NOMO-1 (cell line): ENCODE measurements at regions not wholly inside any gene's neighbourhood (a gene's known extent, or its start where the extent isn't known, plus 50 kb on each side); places are given as distances from the start of the nearest gene placed in this dataset.
A peak's percentile ranks its signal among the peaks of the same experiment; 100 is the strongest.

ENCODE experiments used
- DNase-seq, 2 experiments: peaks; one replicate each; lab custom pipeline; 2025; ENCODE audit not compliant: unreplicated experiment in 2 of 2; lab: John Stamatoyannopoulos, UW

GRCh38 chr5:6867712-6868111, 154.5 kb downstream of the TENT4A start:
- no peak for DNase-seq

DNA sequence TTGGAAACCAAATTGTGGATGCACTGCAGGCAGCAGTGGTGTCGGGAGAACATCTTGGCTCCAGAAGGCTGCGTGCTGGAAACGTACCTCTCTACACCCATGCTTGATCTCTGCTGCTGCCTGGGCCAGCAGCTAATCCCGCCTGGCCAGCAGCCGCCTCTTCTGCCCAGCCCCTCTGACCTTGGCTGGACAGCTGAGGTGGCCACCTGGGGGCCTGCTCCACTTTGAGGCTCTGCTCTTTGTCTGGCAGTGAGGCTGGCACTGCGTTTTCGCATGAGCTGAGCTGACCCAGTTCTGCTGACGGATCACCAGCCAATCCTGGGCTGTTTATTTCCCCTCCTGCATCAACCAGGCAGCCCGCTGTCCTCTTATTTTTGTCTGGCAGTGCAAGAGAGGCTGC, 154.9 kb downstream of the TENT4A start:
- no peak for DNase-seq

DNA sequence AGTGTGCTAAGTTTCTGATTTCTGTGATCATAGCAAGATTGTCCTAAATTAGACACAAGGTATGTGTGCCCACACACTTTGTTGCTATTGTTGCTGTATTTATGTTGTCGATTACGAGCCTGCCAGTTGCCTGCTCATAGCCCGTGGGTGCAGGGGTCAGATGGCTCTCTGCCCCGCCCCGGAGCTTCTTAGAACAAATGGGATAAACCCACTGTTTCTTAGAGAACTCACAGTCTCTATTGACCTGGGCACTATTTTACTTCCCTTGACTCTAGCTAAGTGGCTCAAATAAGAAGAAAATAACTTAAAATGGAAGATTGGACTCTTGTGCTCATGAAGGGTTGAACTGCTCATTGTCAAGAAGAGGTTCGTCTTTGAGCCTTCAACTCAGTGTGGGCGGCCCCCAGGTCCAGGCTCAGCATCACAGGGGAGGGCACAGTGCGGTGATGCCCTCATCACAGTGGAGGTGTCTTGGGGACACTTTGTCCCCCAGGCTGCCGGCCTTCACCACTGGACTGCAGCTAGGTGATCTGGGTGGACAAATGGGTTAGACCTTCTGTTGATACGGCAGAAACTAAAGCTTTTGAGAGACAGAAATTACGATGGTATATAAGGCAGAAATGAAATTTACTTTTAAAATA, 155.5 kb downstream of the TENT4A start:
- peak in 1 of 2 experiments; percentile 23 for DNase-seq

GRCh38 chr5:6869677-6870076, 156.4 kb downstream of the TENT4A start:
- no peak for DNase-seq

DNA sequence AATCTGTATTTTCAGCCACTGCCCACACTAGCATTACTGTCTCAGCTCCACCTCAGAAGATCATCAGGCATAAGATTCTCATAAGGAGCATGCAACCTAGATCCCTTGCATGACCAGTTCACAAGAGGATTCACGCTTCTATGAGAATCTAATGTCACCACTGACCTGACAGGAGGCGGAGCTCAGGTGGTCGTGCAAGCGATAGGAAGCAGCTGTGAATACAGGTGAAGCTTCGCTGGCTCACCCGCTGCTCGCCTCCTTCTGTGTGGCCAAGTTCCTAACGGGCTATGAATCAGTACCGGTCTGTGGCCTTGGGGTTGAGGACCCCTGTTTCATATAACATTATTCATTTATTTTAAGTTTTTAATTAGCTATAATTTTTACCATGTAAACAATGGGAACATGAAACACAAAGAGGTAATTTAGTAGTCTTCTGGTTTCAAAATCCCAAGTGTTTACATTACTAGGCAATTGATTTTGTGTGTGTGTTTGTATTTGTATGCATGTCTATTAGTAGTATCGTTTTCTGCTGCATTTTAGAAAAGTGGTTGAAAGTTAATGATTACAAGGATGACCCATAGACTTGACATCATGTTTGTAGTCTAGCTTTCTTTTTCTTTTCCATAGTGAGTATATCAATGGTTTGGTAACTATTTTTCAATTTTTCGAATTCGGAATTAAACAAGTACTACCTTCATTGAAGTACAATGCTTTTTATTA, 159.4 kb downstream of the TENT4A start:
- DNase-seq = no peak

DNA sequence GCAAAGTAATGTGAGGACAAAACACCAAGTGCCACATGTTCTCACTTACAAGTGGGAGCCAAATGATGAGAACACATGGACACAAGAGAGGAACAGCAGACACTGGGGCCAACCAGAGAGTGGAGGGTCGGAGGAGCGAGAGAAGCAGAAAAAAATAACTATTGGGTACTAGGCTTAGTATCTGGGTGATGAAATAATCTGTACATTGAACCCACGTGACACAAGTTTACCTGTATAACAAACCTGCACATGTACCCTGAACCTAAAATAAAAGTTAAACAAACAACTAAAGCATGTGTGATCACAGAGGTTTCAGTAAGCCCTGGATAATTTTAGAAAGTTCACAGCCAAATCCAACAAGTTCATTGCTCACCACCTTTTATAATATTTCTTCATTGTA, 160.1 kb downstream of the TENT4A start:
- DNase-seq = no peak

DNA sequence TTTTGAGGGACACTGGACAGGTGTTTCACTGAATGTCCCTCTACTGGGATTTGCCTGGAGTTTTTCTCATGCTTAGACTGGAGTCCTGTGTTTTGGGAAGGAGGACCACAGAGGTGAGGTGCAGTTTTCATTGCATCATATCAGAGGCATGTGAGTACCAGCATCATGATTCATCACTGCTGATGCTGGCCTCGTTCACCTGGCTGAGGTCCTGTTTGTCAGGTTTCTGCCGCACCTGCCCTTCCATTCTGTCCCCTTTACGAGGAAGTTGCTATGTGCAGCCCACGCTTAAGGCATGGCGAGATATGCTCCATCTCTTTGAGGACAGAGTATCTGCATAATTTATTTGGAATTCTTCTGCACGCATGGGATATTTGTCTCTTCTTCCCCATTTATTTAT, 162.1 kb downstream of the TENT4A start:
- no peak for DNase-seq

DNA sequence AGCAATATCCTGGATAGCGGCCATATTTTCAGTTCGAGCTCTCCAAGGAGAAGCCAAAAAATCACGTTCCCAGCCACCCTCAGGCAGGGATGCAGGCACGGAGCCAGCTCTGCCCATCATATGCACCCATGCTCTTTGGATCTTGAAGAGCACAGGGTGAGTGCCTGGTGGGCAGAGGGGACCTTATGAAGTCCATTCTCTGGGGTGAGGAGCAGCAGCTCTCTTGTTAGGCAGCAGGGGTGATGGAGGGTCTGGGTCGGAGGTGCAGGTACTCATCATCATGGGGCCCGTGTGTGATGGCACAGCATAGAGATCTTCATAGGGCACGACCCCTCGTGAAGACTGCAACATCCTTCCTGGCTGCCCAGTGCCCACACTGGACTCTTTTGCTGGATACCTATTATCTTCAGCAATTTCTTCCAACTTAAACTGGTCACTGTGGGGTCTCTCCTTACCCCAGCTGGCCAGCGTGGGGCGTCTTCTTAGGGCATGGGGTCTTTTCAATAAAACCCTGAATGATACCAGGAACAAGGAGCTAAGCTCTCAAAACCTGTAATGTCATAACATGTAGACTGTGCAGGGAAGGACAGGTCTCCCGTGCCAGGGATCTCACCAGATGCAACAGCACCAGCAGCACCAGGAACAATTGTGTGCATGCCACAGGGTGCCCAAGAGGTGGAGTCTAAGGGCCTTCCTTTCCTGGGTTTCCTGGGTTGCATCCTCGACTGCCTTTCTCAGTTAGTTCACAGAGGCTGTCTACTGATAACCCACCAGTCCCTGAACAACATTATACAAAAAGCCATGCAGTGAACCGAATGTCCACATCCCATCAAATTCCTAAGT, 165.0 kb downstream of the TENT4A start:
- DNase-seq = no peak

GRCh38 chr5:6885581-6885980, 172.3 kb downstream of the TENT4A start:
- DNase-seq = no peak

DNA sequence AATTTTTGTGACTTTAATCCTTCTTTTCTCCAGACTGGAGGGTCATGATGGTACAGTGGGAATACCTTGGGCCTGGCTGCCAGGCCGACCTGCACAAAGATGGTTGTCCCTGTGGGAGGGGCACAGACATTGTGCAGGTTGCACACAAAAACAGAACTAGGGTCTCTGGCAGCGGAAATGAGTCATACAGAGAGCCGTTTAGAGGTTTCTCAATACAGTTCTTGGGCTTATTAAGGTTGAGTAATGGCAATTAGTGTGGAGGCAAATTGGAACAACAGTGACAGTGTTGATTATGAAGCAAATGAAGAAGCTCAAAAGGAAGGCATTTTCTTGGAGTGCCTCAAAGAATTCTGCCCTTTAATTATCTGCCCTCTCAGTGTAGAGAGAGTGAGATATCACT, 173.6 kb downstream of the TENT4A start:
- peak; percentile 99 for DNase-seq

GRCh38 chr5:6889030-6889429, 175.8 kb downstream of the TENT4A start:
- no peak for DNase-seq

DNA sequence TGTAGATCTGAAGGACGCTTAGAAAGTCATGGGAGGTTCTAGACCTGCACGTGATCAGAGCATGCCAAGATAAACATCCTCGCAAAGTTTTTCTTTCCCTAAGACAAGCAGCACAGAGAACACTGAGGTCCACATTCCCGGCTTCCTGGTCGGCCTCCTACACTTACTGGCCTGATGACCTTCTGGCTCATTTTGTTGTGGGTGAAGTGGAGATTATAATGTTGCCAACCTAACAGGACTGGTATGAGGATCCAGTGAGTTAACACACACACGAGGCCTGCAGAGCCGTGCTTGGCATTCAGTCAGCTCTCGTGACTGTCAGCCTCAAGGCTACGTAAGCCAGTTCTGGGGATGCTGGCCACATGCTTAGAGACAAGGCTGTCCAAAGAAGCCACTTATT, 186.0 kb downstream of the TENT4A start:
- no peak for DNase-seq

GRCh38 chr5:6900247-6901227, 187.3 kb downstream of the TENT4A start:
- DNase-seq = no peak

- DNase-seq = no peak
Observed at GRCh38 chr5:6902094-6902493, 188.9 kb downstream of the TENT4A start.

DNA sequence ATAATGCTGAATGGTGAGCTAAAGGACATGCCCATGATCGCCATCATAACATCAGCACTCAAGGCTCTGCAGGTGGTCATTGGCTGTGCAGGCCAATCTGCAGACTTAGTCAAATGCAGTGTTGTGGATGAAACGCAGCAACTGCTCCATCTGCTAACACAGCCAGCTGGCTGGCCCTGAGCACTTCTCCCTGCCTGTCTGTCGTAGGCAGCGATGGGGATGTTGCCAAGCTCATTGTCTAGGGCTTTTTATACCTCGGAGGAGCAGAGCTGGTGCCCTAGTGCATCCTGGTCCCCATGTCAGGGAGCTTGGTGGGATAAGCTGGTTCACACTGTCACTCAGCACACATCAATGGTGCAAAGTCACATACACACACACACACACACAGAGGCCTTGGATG, 189.4 kb downstream of the TENT4A start:
- DNase-seq = no peak

DNA sequence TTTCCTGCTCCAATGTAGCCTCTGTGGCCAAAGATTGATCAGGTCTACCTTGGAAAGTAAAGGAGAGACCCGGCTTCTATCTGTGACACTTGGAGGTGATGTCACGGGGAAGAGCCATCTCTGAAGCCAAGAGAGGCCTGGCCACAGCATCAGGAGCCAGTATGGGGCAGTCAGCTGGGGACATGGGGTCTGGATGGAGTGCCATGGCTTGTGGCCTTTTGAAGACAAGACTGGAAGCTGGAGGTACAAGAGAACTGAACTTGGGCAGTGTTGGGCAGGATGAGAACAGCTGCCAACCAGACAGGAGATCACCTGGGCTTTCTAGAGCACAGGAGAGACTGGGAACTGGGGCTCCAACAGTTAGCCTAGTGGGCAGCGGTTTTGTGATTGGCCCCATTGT, 190.7 kb downstream of the TENT4A start:
- DNase-seq = no peak

DNA sequence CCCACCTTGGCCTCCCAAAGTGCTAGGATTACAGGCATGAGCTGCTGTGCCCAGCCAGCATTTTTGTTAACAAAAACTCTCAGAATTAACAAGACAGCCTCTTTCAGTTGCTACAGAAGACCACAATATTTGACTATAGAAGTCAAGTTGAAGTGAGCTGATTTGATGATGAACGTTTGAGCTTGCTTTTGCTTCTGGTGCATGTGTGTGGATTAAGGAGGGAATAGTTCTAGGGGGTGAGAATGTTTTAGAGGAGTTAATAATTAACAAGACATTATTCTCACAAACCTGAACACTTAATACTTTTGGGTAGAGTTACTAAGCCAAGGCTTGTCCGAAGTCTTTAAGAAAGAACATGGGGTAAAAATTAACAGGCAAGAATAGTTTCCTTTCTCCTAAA, 191.6 kb downstream of the TENT4A start:
- DNase-seq = no peak

DNA sequence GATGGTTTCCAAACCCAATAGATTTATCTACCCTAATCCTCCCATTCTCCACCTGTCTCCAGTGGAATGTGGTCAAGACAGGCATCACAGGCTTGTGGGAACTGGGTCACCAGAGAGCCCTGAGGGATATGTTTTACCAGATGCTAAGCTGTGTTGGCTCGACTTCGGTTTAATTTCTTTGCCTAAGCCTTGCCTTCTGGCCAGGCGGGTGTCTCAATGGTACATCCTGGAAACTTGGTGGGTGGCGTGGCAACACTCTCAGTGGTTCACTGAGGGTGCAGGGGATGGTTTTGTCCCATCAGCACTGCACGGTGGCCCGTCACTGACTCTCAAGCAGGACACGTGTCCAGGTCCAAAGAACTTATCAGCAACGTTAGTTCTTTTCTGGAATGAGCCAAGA, 192.2 kb downstream of the TENT4A start:
- no peak for DNase-seq

DNA sequence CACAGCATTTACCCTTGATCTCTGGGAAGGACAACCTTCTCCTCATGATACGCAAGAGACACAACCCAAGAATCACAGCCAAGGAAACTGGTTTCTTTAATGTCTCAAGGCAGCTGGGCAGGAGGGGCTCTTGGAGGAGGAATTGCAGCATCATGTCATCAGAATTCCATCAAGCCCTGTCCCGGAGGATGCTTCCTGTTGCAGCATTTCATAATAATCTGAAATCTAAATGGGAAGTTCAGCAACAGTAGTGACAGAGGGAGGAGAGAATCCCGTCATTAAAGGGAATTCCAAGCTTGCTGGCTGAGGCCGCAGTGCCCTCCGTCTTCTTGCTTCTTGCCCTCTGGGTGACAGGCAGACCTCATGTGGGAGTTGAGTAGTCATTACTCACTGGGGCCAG, 192.7 kb downstream of the TENT4A start:
- no peak for DNase-seq

- DNase-seq = no peak
Observed at GRCh38 chr5:6907320-6907918, 194.2 kb downstream of the TENT4A start.
